ENCODE measurements at regions not wholly inside any gene's neighbourhood (a gene's known extent, or its start where the extent isn't known, plus 50 kb on each side); places are given as distances from the start of the nearest gene placed in this dataset.

GRCh38 chr1:198449261-198449660 is 91.2 kb downstream of the ATP6V1G3 start:
- peak overlapping the region; percentile 53 for H3K4me2 ChIP-seq
- peaks cover 25% of the 10 kb centered on the region; the same call in 1 of the 2 replicates for H3K9me3 ChIP-seq (ENCODE audit: insufficient read depth, low read depth)
- no peaks in the 10 kb centered on the region for H3K79me2 ChIP-seq (ENCODE audit: low read depth)
- TF ChIP-seq CTCF (conservative IDR thresholded peaks at IDR 0.05) (no peak), EZH2 (IDR thresholded peaks at IDR 0.05; ENCODE audit: low read depth) (no peak)
- peak overlapping the region; percentile 79 for H3K27ac ChIP-seq
- 0 out of 2 replicates have a peak overlapping the region, but pooled peaks have one; percentile 15 for H2AFZ ChIP-seq
- no peaks in the 10 kb centered on the region for H4K20me1 ChIP-seq (ENCODE audit: insufficient read depth)
- intact Hi-C loops (cut with micrococcal nuclease; ENCODE audit: unreplicated experiment), result loop anchor here (2.0 to 10.0 kb wide), 3 partner anchors 16 to 674 kb away; partner anchors contain the start of gene DENND1B
- peak overlapping the region; percentile 21; the same call in 1 of the 2 replicates for H3K4me3 ChIP-seq
- H3K27me3 ChIP-seq (ENCODE audit: insufficient read depth, low read depth), result no peaks in the 10 kb centered on the region
- no TSS peak for BruUV-seq (replicated peaks)
- DNase-seq, result peak in 1 of 2 experiments; percentile 71
- ChIA-PET CTCF (no interaction called here), POLR2A (ENCODE audit: unreplicated experiment) (interaction anchor here (0.7 kb wide), 1 partner anchor 129 kb away, joined by 14 read pairs; no protein-coding TSS in a partner anchor)
- H3F3A ChIP-seq (ENCODE audit: insufficient read depth, low read depth), result peaks cover 14% of the 10 kb centered on the region
- peaks cover 21% of the 10 kb centered on the region for H3K4me1 ChIP-seq (replicated peaks; ENCODE audit: insufficient read depth)
- H3K36me3 ChIP-seq (ENCODE audit: low read depth), result 0 out of 2 replicates have a peak, but pooled peaks cover 3% of the 10 kb centered on the region
- H3K9me2 ChIP-seq (ENCODE audit: insufficient read depth), result no peaks in the 10 kb centered on the region

- no peak overlapping the region for H3K4me2 ChIP-seq
- H3K27me3 ChIP-seq (ENCODE audit: insufficient read depth, low read depth), result no peaks in the 10 kb centered on the region
- intact Hi-C loops (cut with micrococcal nuclease; ENCODE audit: unreplicated experiment), result loop anchor here (5.0 to 10.0 kb wide), 2 partner anchors 235 to 673 kb away; partner anchors contain the start of gene DENND1B
- H3K4me3 ChIP-seq, result no peak overlapping the region
- H3K27ac ChIP-seq, result no peak overlapping the region
- ChIA-PET POLR2A (ENCODE audit: unreplicated experiment) (no interaction called here), CTCF (no interaction called here)
- no peaks in the 10 kb centered on the region for H4K20me1 ChIP-seq (ENCODE audit: insufficient read depth)
- H3K9me2 ChIP-seq (ENCODE audit: insufficient read depth), result no peaks in the 10 kb centered on the region
- H3K9me3 ChIP-seq (ENCODE audit: insufficient read depth, low read depth), result peaks cover 25% of the 10 kb centered on the region
- no peak for TF ChIP-seq EZH2 (IDR thresholded peaks at IDR 0.05; ENCODE audit: low read depth)
- no peak for TF ChIP-seq CTCF (conservative IDR thresholded peaks at IDR 0.05)
- no peaks in the 10 kb centered on the region for H3K79me2 ChIP-seq (ENCODE audit: low read depth)
- DNase-seq, result no peak
- peaks cover 35% of the 10 kb centered on the region for H3K4me1 ChIP-seq (replicated peaks; ENCODE audit: insufficient read depth)
- no peak overlapping the region for H2AFZ ChIP-seq
- BruUV-seq (replicated peaks), result no TSS peak
- peaks cover 6% of the 10 kb centered on the region for H3K36me3 ChIP-seq (ENCODE audit: low read depth)
- peaks cover 29% of the 10 kb centered on the region for H3F3A ChIP-seq (ENCODE audit: insufficient read depth, low read depth)
Measured at GRCh38 chr1:198447468-198447867, 93.0 kb downstream of the ATP6V1G3 start.

- H3F3A ChIP-seq (ENCODE audit: insufficient read depth, low read depth), result peaks cover 29% of the 10 kb centered on the region
- no peak overlapping the region for H3K4me2 ChIP-seq
- no peak overlapping the region for H2AFZ ChIP-seq
- intact Hi-C loops (cut with micrococcal nuclease; ENCODE audit: unreplicated experiment), result loop anchor here (5.0 to 10.0 kb wide), 2 partner anchors 236 to 671 kb away; partner anchors contain the start of gene DENND1B
- no peaks in the 10 kb centered on the region for H4K20me1 ChIP-seq (ENCODE audit: insufficient read depth)
- no peak for TF ChIP-seq CTCF (conservative IDR thresholded peaks at IDR 0.05)
- TF ChIP-seq EZH2 (IDR thresholded peaks at IDR 0.05; ENCODE audit: low read depth), result no peak
- H3K27me3 ChIP-seq (ENCODE audit: insufficient read depth, low read depth), result no peaks in the 10 kb centered on the region
- peaks cover 25% of the 10 kb centered on the region for H3K9me3 ChIP-seq (ENCODE audit: insufficient read depth, low read depth)
- no peak for DNase-seq
- no TSS peak for BruUV-seq (replicated peaks)
- H3K36me3 ChIP-seq (ENCODE audit: low read depth), result peaks cover 6% of the 10 kb centered on the region
- H3K4me1 ChIP-seq (replicated peaks; ENCODE audit: insufficient read depth), result peaks cover 38% of the 10 kb centered on the region
- no peak overlapping the region for H3K27ac ChIP-seq
- no peaks in the 10 kb centered on the region for H3K9me2 ChIP-seq (ENCODE audit: insufficient read depth)
- POLR2A ChIA-PET (ENCODE audit: unreplicated experiment), result no interaction called here
- no peaks in the 10 kb centered on the region for H3K79me2 ChIP-seq (ENCODE audit: low read depth)
- CTCF ChIA-PET, result no interaction called here
- no peak overlapping the region for H3K4me3 ChIP-seq
Measured at GRCh38 chr1:198445872-198446271, 94.6 kb downstream of the ATP6V1G3 start.
